GM21786 (cell line): ENCODE measurements at regions not wholly inside any gene's neighbourhood (a gene's known extent, or its start where the extent isn't known, plus 50 kb on each side); places are given as distances from the start of the nearest gene placed in this dataset.
"Not testable (repeated sequence)": the region's sequence is repeated elsewhere in the genome, so short reads cannot be mapped to it uniquely, and the experiment has no call there.

Source experiments
- ATAC-seq: cut with Tn5 transposase; IDR thresholded peaks from one replicate; pipeline ENCODE4 v1.9.1; 2021; ENCODE audit not compliant: unreplicated experiment

- no peak for ATAC-seq
These were observed 105.4 kb downstream of the RFX6 start for GRCh38 chr6:116982401-116982800.

- ATAC-seq, result no peak
These were observed 106.3 kb downstream of the RFX6 start for GRCh38 chr6:116983375-116983774.

GRCh38 chr6:116986819-116987218 lies 109.8 kb downstream of the RFX6 start:
- ATAC-seq, result no peak

- ATAC-seq, result no peak
These were observed 113.6 kb downstream of the RFX6 start for GRCh38 chr6:116990679-116991078.

DNA sequence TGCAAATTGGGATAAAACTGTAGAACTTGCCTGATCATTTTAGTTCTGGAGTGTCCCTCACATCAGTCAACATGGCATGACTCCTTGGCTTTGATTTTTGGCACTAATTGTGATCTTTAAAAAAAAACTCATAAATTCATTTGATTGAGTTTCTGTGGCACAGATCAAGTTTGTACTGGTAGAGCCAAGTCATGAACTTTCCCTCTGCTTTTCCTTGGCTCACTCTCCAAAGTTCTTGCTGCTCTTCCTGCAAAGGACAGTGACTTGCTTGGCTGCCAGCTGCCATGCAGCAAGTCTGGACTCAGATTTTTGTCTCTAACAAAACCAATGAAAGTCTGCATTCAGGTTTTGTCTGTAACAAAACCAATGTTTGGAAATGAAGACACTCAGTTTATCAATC lies 115.5 kb downstream of the RFX6 start:
- ATAC-seq, result no peak

DNA sequence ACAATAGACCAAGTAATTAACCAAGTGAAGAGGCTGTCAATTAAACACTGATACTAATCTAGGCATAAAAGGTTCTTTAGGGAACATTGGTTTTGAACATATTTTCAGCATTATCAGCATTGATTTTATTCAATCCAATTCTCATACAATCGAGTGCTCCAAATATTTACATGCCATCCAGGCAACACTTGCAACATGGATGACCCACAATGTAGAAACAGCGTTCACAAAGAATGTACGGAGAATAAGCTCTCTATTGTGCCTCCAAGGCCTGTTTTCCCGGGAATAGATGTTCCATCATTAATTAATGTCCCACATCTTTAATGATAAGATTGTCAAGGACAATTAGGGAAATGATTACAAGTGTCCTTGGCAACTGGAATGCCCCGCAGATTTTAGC lies 117.4 kb downstream of the RFX6 start:
- no peak for ATAC-seq

- ATAC-seq, result no peak
These were observed 119.8 kb downstream of the RFX6 start for GRCh38 chr6:116996842-116997241.

GRCh38 chr6:116997496-116997895 lies 120.5 kb downstream of the RFX6 start:
- no peak for ATAC-seq

DNA sequence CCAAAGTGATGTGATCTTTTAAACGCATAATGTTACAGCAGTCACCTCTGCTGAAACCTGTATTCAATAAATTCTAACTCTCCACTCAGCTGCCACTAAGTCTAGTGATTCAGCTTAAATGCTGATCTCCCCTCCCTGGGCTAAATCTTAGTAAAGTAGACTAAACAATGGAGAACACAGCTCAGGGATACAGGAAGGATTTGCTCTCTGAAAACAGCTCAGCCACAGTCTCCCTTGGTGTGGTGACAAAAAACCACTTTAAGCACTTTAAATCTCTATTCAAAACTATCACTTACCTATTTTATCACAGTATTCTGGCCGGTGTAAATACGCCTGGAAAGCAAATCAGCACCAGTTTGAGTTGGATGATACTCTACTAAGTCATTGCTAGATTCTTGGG lies 130.6 kb downstream of the RFX6 start:
- ATAC-seq, result no peak

GRCh38 chr6:117008618-117009017 lies 131.6 kb downstream of the RFX6 start:
- peak; percentile 92 for ATAC-seq

- ATAC-seq, result not testable (repeated sequence)
These were observed 137.8 kb downstream of the RFX6 start for GRCh38 chr6:117014641-117015473.

DNA sequence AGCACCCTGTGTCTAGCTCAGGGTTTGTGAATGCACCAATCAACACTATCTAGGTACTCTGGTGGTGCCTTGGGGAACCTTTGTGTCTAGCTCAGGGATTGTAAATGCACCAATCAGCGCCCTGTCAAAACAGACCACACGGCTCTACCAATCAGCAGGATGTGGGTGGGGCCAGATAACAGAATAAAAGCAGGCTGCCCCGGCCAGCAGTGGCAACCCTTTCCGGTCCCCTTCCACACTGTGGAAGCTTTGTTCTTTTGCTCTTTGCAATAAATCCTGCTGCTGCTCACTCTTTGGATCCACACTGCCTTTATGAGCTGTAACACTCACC lies 138.4 kb downstream of the RFX6 start:
- ATAC-seq, result not testable (repeated sequence)

GRCh38 chr6:117018771-117019170 lies 141.7 kb downstream of the RFX6 start:
- no peak for ATAC-seq

DNA sequence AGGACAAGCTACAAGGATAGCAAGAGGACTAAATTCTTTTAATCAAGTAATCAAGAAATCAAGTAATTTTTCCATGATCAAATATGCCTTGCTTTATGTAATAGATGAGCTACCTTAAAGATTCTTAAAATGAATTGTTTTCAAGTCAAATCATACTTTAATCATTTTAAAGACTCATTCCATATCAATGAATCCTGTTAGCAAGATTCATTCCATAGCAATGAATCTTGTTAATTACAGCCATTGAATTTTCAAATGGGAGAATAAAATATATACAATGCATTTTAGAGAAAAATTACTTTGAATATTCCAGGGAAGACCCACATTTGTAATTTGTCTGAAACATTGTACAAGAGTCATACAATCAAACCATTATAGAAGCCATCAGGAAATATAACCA lies 145.7 kb downstream of the RFX6 start:
- ATAC-seq, result no peak

GRCh38 chr6:117025310-117025709 lies 148.3 kb downstream of the RFX6 start:
- ATAC-seq, result no peak

- no peak for ATAC-seq
These were observed 151.2 kb downstream of the RFX6 start for GRCh38 chr6:117028256-117028655.

DNA sequence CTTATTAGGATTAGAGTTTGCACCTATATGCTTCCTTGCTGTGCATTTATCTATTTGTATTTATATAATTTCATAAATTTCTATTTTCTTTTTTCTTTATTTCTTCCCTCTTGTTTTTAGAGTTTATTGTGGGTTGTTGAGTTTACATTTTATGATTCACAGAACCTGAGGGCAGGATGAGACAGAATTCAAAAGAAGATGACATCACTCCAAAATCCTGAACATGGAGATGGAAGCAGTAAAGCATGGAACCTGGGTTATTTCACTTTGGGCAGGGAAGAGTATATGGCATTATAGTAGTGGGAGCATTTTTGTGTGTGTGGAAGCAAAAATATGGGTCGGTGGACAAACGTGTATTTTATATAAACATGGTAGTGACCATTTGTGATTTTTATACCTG lies 157.5 kb downstream of the RFX6 start:
- no peak for ATAC-seq

GRCh38 chr6:117034971-117035370 lies 157.9 kb downstream of the RFX6 start:
- no peak for ATAC-seq

DNA sequence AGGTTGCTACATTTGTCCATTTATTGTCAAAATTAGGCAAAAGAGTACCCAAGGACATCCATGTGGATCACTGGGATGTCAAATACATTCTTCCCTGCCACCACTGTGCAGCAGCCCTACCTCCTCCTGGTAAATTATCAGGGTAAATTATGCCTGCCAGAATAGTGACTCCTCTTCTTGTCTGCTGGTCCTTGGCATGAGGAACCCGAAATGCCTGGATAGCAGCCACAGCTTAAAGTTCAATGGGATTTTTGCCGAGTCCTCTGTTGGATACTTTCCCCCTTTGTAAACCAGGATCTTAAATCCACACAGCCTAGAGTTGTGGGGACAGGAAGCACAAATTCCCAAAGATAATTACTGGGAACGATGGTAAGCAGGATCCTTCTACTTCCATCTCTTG lies 173.3 kb downstream of the RFX6 start:
- ATAC-seq, result no peak

GRCh38 chr6:117072134-117072533 lies 193.2 kb upstream of the VGLL2 start:
- ATAC-seq, result no peak

- ATAC-seq, result no peak
These were observed 192.6 kb upstream of the VGLL2 start for GRCh38 chr6:117072781-117073180.

DNA sequence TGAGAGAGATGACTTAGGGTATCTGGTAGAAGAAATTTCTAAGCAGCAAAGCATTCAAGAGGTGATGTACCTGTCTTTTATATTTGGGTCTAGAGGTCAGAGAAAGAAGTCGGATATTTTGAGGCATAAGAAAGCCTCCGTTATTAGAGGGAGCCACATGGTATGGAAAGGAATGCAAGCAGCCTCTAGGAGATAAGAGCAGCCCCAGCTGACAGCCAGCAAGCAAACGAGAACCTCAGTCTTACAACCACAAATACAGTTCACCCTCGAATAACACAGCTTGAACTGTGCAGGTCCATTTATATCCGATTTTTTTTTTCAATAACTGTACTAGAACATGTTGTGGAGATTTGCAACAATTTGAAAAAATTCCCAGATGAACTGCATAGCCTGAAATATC lies 190.7 kb upstream of the VGLL2 start:
- no peak for ATAC-seq

- no peak for ATAC-seq
These were observed 190.1 kb upstream of the VGLL2 start for GRCh38 chr6:117075218-117075617.
